HG02642 (cell line): ENCODE measurements at regions not wholly inside any gene's neighbourhood (a gene's known extent, or its start where the extent isn't known, plus 50 kb on each side); places are given as distances from the start of the nearest gene placed in this dataset.

Source experiments
- ATAC-seq: cut with Tn5 transposase; IDR thresholded peaks from one replicate; pipeline ENCODE4 v1.9.1; 2021; ENCODE audit warnings: mild to moderate bottlenecking; ENCODE audit not compliant: unreplicated experiment, poor library complexity

DNA sequence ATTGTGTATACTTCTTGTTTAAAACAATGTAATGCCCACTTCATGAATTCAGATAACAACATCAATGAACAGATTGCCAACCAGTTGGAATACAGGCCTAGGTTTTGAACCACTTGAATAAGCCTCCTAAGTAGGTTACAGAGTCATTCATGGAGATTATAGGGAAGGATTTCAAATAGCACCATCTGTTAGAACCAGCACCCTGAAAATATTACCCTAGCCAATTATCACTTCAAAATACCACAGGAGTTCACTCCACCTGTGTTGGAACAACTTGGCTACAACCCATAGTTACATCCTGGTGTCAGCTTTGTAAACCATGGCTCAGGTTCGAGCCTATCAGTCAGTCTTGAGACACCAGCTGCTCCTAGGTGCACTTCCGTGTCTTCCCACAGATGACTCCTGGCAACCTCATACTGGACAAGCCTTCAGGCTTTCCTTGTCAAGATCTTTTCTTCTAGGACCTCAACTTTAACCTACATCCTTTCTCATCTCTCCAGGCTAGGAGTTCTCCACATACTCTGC, 350.0 kb downstream of the DEPDC1B start:
- ATAC-seq = no peak

DNA sequence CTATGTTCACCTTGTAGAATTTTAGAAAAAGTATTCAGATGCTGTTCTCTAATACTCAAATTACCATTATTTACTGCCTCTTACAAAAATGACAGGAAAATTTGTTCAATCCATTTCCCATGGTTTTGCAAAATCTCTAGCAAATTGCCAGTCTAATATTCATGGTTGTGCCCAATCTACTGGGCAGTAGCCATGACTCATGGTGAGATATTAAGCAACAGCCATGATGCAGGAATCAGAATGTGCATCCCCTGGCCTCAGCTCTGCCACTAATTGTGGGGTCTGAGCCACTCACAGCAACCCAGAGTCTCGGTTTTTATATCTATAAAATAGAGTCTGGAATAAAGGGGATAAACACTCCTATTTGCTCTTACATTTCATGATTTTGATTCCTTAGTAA, 353.6 kb downstream of the DEPDC1B start:
- no peak for ATAC-seq

DNA sequence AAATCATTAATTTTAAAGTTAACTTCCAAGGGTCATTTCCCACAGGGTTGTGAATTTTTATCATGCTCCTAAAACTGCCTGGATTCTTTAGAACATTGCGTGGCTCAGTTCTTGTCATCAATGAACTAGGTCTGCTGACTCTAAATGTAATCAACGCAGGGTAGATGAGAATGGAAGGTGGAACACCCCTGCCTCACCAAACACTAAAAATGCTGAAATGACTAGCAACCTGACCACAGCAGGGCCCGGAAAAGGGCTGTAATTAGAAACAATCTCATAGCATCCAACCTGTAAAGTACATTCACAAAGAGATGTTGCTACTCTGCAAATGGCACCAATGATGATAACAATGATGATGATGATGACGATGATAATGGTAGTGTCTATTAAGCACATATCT, 356.9 kb downstream of the DEPDC1B start:
- ATAC-seq = no peak

DNA sequence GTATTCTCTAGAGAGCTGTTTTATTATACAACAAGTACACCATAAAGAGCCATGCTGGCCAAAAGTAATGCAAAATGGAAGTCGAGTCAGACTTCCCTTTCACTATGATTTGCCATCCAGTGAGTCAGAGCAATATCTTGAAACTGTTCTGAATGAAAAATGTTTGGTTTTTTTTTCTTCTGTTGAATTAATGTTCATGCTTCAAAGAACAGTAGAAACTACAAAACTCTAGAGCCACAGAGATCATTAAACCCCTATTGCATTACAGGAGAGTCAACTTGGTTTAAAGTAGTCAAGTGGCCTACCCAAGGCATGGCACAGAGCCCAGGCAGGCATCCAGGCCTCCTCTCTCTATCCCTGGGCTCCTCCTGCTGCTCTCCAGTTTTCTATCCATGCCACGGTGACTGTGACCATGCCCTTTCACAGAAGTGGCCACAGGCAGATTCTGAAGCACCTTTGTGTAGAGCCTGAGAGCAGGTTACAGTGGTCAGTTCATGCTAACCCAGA, 358.9 kb downstream of the DEPDC1B start:
- no peak for ATAC-seq

DNA sequence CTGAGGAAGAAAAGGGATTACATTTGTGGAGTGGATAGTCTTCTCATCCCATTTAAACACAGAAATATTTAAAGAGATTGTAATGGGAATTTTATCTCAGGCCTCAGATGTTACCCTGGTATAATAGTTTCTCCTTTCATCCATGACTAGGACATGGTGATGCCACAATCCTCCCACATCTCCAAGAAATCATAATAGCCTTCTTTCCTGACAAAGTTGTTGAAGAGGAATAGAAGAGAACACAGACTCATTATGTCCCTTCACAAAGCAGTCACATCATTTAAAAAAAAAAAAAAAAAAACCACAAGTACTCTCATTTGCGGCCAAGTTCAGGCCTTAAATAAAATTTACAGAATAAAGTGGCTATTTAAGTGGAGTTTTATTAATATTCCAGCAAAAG, 359.6 kb downstream of the DEPDC1B start:
- ATAC-seq = no peak

DNA sequence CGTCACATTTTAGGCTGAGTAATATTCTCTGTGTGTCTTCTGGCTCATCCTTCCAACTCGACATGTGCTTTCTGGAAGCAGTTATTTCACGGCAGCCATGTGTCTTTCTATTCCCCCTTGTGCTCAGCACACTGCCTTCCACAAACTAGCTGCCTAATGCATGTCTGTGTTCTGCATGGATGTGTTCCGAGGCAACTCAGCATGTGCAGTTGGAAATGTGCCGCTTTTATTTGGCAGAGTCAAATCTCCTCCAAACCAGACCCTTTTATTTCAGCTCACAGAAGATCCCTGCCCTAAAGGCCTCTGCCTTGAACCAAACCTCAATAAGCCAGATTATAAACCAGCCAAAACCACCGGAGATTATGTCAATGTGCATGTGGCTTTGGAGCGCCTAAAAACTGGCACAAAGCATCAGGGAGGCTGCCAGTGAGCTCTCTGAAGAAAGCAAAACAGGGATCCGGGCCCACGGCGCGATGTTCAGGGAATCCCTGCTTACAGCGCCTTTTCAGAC, 360.2 kb downstream of the DEPDC1B start:
- no peak for ATAC-seq

DNA sequence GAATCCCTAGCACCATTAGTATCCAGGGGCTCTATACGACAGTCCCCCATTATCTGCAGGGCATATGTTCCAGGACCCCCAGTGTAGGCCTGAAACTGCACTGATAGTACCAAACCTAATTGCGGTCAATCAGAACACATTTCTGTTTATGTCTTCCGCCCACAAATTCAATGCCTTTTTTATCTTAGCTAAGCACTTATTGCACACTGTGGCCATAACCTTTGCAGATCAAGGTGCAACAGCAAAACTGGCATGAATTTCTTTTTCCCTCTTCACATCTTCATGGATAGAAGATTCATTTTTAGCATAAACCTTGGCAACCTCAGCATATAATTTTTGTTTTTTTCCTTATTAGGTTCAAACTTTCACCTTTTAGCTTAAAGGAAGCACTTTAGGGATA, 361.1 kb downstream of the DEPDC1B start:
- no peak for ATAC-seq

DNA sequence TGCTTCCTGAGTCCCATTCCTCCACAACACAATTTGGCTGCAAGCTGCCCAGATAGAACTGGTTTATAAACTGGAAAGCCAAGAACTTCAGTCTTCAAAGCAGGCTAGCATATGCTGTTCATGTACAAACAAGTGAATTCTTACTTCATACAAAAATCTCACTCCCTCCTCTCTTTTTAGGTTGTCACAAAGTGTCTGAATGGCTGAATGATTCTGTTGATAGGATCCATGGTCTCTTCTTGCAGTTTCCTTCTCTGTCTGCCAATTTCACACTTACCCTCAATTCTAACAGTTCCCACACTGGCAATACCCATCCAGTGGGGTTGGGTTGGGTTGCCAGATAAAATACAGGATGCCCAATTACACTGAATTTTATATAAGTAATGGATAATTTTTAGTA, 363.5 kb downstream of the DEPDC1B start:
- no peak for ATAC-seq

DNA sequence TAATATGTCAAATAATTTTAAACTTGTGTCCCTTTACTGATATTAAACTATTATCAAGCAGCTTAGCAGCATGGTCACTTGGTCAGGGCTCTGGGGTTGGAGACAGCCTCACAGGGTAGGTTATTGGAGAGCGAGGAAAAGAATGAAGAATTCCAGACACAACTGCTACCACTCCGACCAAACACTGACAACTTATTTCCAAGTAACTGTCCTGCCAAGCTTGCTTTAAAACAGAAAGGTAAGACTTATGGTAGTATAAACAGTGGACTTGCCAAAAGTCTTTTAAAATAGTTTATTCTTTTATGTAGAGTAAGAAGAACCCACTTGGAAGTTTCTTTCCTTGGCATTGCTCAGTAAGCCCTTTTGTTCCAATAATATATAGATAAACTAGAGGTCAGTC, 364.1 kb downstream of the DEPDC1B start:
- ATAC-seq = no peak

DNA sequence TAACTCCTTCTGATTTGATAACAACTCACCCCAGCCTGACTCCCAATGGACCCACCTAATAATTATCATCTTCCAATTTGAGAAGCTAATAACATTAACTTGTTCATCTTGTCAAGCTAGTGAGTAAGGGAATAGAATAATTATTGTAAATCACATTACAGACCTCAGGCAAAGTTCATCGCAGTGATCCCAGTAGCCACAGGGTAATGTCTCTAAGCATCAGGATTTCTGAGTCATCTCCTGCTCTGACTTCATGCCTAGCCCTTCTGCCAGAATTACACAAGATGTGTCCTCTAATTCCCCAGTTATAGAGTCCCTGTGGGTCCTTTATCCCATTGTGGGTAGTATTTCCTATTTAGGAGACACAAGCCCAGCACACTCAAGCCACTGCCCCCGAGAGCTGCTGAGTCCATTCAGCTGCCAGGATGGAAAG, 365.7 kb downstream of the DEPDC1B start:
- no peak for ATAC-seq

DNA sequence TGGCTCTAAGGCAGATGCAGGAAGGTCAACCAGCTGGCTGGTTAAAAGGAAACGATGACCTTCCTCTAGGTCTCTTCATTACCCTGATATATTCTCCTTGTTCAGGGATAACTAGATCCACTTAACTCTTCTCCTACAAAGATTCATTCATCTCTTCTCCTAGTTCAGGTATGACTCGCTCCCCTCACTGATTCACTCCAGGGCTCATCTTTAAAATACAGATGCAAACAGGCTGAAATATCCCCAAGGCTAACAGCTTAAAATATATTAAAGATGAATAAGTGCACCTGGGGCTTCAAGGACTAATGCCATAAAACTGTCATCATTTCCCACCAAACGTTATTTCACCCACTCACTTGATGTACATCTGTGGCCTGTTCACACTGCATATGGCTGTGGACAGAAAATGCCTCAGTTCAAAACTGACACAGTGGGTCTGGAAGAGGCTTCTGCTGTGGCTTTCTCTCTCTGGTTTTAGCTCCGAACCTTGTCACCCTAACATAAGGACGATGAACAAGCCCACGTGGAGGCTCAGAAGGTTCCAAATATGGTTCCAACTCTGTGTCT, 366.9 kb downstream of the DEPDC1B start:
- ATAC-seq = no peak

DNA sequence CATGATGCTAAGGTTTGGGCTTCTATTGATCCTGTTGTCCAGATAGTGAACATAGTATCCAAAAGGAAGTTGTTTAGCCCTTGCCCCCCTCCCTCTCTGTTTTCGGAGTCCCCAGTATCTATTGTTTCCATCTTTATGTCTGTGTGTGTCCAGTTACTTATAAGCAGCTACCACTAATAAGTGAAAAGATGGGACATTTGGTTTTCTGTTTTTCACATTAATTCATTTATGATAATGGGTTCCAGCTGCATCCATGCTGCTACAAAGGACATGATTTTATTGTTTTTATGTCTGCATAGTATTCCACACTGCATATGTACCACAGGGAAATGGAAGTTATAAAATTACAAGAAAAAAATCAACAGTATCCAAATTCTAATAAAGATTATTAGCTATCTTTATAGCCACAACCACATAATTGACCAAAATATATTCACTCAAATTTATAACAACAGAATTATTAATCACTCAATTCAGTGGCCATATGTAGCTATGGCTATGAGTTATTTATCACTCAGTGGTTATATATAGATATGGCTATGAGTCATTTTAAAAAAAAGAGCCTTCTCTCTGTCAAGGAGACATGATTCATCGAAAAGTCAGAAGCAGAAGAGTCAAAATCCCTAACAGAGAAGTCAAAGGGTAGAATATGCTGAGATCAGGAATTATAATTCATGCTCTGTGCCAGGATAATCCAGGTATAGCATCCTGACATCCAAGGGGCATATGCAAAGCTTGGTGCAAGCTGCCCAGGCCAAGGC, 367.5 kb downstream of the DEPDC1B start:
- ATAC-seq = no peak

DNA sequence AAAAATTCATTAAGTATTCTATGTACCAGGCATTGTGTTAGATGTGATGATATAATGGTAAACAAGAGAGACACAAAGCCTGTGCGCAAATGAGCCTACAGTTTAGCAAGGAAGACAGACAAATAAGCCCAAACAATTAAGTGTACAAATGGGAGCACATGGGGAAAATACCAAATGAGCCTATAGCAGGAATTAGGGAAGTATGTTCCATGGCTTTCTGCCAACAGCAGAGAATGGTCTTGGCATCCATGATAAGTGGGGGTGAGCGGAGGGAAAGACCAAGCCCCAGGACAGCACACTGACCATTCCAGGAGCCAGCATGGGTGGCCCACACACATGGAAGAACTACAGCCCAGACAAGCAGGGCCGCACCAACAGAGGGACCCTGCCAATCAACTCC, 369.7 kb downstream of the DEPDC1B start:
- ATAC-seq = no peak

DNA sequence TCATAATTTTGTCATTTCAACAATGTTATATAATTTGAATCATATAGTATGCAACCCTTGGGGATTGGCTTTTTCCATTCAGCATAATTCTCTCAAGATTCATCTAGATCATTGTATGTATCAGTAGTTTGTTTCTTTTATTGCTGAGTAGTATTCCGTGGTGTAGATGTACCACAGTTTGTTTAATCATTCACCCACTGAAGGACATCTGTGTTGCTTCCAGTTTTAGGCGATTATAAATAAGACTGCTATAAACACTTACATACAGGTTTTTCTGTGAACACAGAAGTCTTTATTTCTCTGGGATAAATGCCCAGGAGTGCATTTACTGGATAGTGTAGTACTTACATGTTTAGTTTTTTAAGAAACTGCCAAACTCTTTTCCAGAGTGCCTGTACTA, 374.1 kb downstream of the DEPDC1B start:
- no peak for ATAC-seq

DNA sequence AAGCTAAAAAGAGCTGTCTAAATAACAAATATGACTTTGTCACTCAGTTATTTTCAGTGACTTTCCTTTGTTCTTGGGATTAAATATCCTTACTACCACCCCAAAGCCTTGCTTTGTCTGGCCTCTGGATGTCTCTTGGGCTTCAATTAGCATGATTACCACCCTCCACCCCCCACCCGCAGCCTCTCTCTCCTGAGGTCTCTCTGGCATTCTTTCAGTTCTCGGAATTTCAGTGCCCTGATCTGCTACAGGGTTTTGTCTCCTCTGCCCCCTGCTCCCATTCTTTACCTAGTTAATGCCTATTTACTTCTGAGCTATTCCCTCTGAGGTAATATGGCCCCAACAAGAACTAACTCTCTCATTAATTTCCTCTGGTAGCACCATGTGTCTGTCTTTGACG, 376.4 kb downstream of the DEPDC1B start:
- ATAC-seq = no peak

DNA sequence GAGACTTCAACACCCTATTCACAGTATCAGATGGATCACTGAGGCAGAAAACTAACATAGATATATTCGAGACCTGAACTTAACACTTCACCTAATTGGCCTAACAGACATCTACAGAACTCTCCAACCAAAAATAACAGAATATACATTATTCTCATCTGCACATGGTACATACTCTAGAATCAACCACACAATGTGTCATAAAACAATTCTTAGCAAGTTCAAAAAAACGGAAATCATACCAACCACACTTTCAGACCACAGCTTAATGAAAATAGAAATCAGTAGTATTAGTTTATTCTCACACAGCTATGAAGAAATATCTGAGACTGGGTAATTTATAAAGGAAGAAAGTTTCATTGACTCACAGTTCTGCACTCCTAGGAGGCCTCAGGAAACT, 387.9 kb downstream of the DEPDC1B start:
- no peak for ATAC-seq

DNA sequence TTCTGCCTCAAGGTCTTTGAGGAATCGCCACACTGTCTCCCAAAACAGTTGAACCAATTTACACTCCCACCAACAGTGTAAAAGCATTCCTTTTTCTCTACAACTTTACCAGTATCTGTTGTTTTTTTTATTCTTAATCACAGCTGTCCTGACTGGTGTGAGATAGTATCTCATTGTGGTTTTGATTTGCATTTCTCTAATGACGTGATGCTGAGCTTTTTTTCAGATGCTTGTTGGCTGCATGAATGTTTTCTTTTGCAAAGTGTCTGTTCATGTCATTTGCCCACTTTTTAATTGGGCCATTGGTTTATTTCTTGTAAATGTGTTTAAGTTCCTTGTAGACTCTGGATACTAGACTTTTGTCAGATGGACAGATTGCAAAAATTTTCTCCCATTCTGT, 400.0 kb downstream of the DEPDC1B start:
- ATAC-seq = no peak

DNA sequence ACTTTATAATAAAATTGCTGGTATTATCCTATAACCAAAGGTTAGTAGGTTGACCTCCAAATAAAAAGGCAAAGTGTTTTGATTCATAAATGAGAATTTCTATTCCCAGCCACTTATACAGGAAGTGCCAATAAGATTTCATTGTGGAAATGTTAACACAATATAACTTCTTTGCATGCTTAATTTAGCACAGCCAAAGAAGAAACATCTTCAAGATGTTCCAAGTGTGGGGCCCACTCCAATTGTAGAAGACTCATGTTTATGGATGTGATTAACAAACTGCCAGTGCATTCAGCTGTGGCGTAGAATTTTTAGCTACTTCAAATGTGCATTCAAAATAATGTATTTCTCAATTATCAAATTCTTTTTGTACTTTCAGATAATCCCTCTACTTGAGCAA, 402.3 kb downstream of the DEPDC1B start:
- no peak for ATAC-seq

DNA sequence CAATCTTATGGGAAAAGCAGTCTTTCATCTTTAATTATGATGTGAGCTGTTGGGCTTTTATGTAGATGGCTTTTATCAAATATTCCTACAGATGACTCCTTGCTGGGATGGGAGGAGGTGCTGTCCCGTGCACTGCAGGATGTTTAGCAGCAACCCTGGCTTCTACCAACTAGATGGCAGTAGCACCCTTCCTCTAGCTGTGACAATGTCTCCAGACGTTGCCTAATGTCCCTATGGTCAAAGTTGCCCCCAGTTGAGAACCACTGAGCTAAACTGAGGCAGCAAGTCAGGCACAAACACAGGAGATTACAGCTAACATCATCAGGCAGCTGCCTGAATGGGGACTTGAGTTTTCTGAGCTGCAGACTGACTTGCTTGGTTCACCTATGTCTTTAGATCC, 401.9 kb upstream of the PDE4D start:
- ATAC-seq = peak; percentile 73

DNA sequence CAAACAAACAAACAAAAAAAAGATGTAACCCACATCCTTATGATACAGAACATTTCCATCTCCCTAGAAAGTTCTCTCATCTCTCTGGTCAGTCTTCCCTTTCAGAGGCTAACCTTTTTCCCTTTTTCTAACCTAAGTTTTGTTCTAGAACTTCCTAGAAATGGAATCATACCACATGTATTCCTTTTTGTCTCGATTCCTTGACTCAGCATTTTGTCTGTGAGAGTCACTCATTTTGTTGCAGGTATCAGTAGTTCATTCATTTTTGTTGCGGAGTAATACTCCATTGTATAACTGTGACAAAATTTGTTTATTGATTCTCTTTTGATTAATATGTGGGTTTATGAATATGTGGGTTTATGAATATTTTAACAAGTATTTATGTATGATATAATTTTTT, 400.0 kb upstream of the PDE4D start:
- no peak for ATAC-seq

DNA sequence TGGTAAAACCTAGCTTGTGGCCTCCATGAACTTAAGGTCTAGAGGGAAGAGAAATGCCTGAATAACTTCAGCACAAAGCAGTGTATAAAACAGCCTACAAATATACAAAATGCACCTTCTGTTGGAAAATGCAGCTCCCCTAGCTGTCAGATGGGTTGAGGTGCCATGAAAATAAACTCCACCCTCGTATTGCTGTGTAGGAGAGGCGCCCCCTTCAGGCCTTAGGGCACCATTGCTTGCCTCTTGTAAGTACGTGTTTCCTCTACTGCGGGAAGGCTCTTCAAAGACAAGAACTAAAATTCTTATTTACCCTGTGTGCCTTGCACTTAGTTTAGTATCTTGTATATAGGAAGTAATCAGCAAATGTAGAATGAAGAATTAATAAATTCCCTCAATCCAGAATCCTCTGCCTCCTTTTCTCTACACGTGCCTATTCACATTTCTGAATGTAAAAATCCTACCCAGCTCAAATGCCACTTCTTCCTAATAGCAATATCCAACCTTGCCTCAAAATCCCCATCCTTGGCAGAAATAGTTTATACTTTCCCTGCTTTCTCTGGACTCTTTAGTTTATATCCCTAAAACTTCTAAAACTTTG, 393.7 kb upstream of the PDE4D start:
- ATAC-seq = peak; percentile 86
